Jurkat, Clone E6-1 (cell line): ENCODE measurements at regions not wholly inside any gene's neighbourhood (a gene's known extent, or its start where the extent isn't known, plus 50 kb on each side); places are given as distances from the start of the nearest gene placed in this dataset.

Experiments
- DNase-seq: peaks from one replicate; pipeline ENCODE4 v3.0.0-alpha.2; 2011; ENCODE audit warnings: low read depth, low spot score
- H3K4me3 ChIP-seq: 2 replicates; pipeline ENCODE4 v1.5.1; 2011; ENCODE audit warnings: mild to moderate bottlenecking, low read length, control low read depth, moderate library complexity

GRCh38 chr5:174319551-174319950 is 274.0 kb downstream of the NSG2 start:
- no peak overlapping the region for H3K4me3 ChIP-seq
- no peak for DNase-seq

- no peak overlapping the region for H3K4me3 ChIP-seq
- no peak for DNase-seq
These were observed 274.5 kb downstream of the NSG2 start for GRCh38 chr5:174320051-174320450.

- H3K4me3 ChIP-seq, result no peak overlapping the region
- no peak for DNase-seq
These were observed 278.4 kb downstream of the NSG2 start for GRCh38 chr5:174323878-174324281.

- H3K4me3 ChIP-seq, result no peak overlapping the region
- no peak for DNase-seq
These were observed 279.2 kb downstream of the NSG2 start for GRCh38 chr5:174324680-174325079.

GRCh38 chr5:174325431-174325830 is 279.9 kb downstream of the NSG2 start:
- no peak for DNase-seq
- H3K4me3 ChIP-seq, result no peak overlapping the region

- no peak for DNase-seq
- H3K4me3 ChIP-seq, result no peak overlapping the region
These were observed 280.5 kb downstream of the NSG2 start for GRCh38 chr5:174325961-174326360.

- no peak overlapping the region for H3K4me3 ChIP-seq
- DNase-seq, result no peak
These were observed 280.9 kb downstream of the NSG2 start for GRCh38 chr5:174326372-174326771.

- peak; percentile 44 for DNase-seq
- H3K4me3 ChIP-seq, result no peak overlapping the region
These were observed 281.9 kb downstream of the NSG2 start for GRCh38 chr5:174327317-174327864.

- no peak for DNase-seq
- H3K4me3 ChIP-seq, result no peak overlapping the region
These were observed 282.4 kb downstream of the NSG2 start for GRCh38 chr5:174327896-174328295.

- no peak for DNase-seq
- no peak overlapping the region for H3K4me3 ChIP-seq
These were observed 283.3 kb downstream of the NSG2 start for GRCh38 chr5:174328631-174329299.

- H3K4me3 ChIP-seq, result no peak overlapping the region
- no peak for DNase-seq
These were observed 284.2 kb downstream of the NSG2 start for GRCh38 chr5:174329738-174330137.

- no peak for DNase-seq
- no peak overlapping the region for H3K4me3 ChIP-seq
These were observed 290.3 kb downstream of the NSG2 start for GRCh38 chr5:174335682-174336364.

- no peak for DNase-seq
- H3K4me3 ChIP-seq, result no peak overlapping the region
These were observed 291.0 kb downstream of the NSG2 start for GRCh38 chr5:174336479-174336878.

- H3K4me3 ChIP-seq, result no peak overlapping the region
- DNase-seq, result no peak
These were observed 292.0 kb downstream of the NSG2 start for GRCh38 chr5:174337276-174338184.

GRCh38 chr5:174338185-174339010 is 292.9 kb downstream of the NSG2 start:
- no peak overlapping the region for H3K4me3 ChIP-seq
- no peak for DNase-seq

GRCh38 chr5:174339130-174339529 is 293.6 kb downstream of the NSG2 start:
- H3K4me3 ChIP-seq, result no peak overlapping the region
- DNase-seq, result no peak

GRCh38 chr5:174340226-174340625 is 294.7 kb downstream of the NSG2 start:
- no peak overlapping the region for H3K4me3 ChIP-seq
- no peak for DNase-seq

- DNase-seq, result no peak
- H3K4me3 ChIP-seq, result no peak overlapping the region
These were observed 297.2 kb downstream of the NSG2 start for GRCh38 chr5:174342696-174343095.

GRCh38 chr5:174343826-174344225 is 298.3 kb downstream of the NSG2 start:
- H3K4me3 ChIP-seq, result no peak overlapping the region
- no peak for DNase-seq
